ENCODE measurements at regions not wholly inside any gene's neighbourhood (a gene's known extent, or its start where the extent isn't known, plus 50 kb on each side); places are given as distances from the start of the nearest gene placed in this dataset.
"Not testable (repeated sequence)": the region's sequence is repeated elsewhere in the genome, so short reads cannot be mapped to it uniquely, and the experiment has no call there.

GRCh38 chr21:9752028-9752427 lies 769.4 kb upstream of the TPTE start:
- TF ChIP-seq RXRA (IDR thresholded peaks at IDR 0.05); CTCF (IDR thresholded peaks at IDR 0.05; ENCODE audit: low read depth, low read length, missing input control); REST (IDR thresholded peaks at IDR 0.05); SP1 (IDR thresholded peaks at IDR 0.05); HNF4A (conservative IDR thresholded peaks at IDR 0.05); JUND (IDR thresholded peaks at IDR 0.05); TAF1 (conservative IDR thresholded peaks at IDR 0.05); MAX (IDR thresholded peaks at IDR 0.05): not testable (repeated sequence)
